GM10266 (cell line): ENCODE measurements at regions not wholly inside any gene's neighbourhood (a gene's known extent, or its start where the extent isn't known, plus 50 kb on each side); places are given as distances from the start of the nearest gene placed in this dataset.

Source experiments
- DNase-seq: peaks from one replicate; pipeline ENCODE4 v3.0.0; 2012; ENCODE audit errors: extremely low spot score
- TF ChIP-seq, protein P1 (sequence below): IDR thresholded peaks from 2 replicates; pipeline ENCODE4 v1.5.1; 2012; ENCODE audit warnings: mild to moderate bottlenecking, low read depth; ENCODE audit not compliant: control insufficient read depth, insufficient read depth; ENCODE audit errors: missing control alignments

GRCh38 chr10:113240736-113241135 is 290.7 kb downstream of the TCF7L2 start:
- TF ChIP-seq, protein P1, sequence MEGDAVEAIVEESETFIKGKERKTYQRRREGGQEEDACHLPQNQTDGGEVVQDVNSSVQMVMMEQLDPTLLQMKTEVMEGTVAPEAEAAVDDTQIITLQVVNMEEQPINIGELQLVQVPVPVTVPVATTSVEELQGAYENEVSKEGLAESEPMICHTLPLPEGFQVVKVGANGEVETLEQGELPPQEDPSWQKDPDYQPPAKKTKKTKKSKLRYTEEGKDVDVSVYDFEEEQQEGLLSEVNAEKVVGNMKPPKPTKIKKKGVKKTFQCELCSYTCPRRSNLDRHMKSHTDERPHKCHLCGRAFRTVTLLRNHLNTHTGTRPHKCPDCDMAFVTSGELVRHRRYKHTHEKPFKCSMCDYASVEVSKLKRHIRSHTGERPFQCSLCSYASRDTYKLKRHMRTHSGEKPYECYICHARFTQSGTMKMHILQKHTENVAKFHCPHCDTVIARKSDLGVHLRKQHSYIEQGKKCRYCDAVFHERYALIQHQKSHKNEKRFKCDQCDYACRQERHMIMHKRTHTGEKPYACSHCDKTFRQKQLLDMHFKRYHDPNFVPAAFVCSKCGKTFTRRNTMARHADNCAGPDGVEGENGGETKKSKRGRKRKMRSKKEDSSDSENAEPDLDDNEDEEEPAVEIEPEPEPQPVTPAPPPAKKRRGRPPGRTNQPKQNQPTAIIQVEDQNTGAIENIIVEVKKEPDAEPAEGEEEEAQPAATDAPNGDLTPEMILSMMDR, result no peak
- DNase-seq, result no peak

GRCh38 chr10:113241599-113242360 is 291.7 kb downstream of the TCF7L2 start:
- TF ChIP-seq, protein P1, result no peak
- no peak for DNase-seq

DNA sequence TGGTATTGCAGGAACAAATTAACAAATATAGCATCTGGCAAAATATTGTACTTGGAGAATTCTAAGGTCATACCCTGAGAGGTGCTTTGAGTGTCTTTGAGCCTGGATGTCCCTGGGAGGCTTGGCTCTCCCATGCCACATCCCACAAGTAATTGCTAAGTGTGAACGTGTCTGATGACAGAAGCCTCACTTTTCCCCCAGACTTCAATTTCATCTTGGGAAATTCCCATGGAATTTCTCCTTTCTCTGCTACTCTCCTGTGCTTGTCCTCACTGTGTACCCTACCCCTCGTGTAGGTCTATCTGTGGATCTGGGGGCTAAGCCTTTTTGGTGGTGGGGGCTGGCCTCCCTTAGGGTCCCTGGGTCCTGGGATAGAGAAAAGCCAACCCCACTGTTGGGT is 293.3 kb downstream of the TCF7L2 start:
- TF ChIP-seq, protein P1, result no peak

GRCh38 chr10:113244750-113245149 is 294.7 kb downstream of the TCF7L2 start:
- TF ChIP-seq, protein P1, result no peak

More for the DNA sequence above, 293.3 kb downstream of the TCF7L2 start:
- DNase-seq, result no peak

GRCh38 chr10:113245286-113245685 is 295.2 kb downstream of the TCF7L2 start:
- TF ChIP-seq, protein P1, result no peak
- DNase-seq, result no peak

More at GRCh38 chr10:113244750-113245149, 294.7 kb downstream of the TCF7L2 start:
- no peak for DNase-seq

- DNase-seq, result no peak
- TF ChIP-seq, protein P1, result no peak
Measured at GRCh38 chr10:113247050-113247449, 297.0 kb downstream of the TCF7L2 start.
